Gastroesophageal sphincter (tissue), 3 donors: ENCODE measurements at regions not wholly inside any gene's neighbourhood (a gene's known extent, or its start where the extent isn't known, plus 50 kb on each side); places are given as distances from the start of the nearest gene placed in this dataset.

ENCODE experiments used
- POLR2A ChIP-seq, 2 donors: fragments of 450-650 bp; IDR thresholded peaks; one replicate each; pipeline ENCODE4 v1.6.1; 2017; ENCODE audit warnings: antibody characterized with exemption in 2 of 2, mild to moderate bottlenecking in 2 of 2, moderate library complexity in 1 of 2
- TF ChIP-seq, protein P1 (sequence below), 4 experiments: fragments of 200-600 bp in 2 of 4; fragments of 450-650 bp in 2 of 4; sonication (generic) in 1 of 4; IDR thresholded peaks; one replicate each; pipeline ENCODE4 v1.5.1; 2017 to 2019; ENCODE audit warnings: antibody characterized with exemption in 4 of 4, mild to moderate bottlenecking in 2 of 4, moderate library complexity in 2 of 4

- TF ChIP-seq, protein P1, sequence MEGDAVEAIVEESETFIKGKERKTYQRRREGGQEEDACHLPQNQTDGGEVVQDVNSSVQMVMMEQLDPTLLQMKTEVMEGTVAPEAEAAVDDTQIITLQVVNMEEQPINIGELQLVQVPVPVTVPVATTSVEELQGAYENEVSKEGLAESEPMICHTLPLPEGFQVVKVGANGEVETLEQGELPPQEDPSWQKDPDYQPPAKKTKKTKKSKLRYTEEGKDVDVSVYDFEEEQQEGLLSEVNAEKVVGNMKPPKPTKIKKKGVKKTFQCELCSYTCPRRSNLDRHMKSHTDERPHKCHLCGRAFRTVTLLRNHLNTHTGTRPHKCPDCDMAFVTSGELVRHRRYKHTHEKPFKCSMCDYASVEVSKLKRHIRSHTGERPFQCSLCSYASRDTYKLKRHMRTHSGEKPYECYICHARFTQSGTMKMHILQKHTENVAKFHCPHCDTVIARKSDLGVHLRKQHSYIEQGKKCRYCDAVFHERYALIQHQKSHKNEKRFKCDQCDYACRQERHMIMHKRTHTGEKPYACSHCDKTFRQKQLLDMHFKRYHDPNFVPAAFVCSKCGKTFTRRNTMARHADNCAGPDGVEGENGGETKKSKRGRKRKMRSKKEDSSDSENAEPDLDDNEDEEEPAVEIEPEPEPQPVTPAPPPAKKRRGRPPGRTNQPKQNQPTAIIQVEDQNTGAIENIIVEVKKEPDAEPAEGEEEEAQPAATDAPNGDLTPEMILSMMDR (IDR thresholded peaks at IDR 0.05) = no peak
- no peak for TF ChIP-seq POLR2A (IDR thresholded peaks at IDR 0.05)
Measured at GRCh38 chr14:44634692-44635091, 127.6 kb upstream of the FSCB start.
